RWPE1 (cell line): ENCODE measurements at regions not wholly inside any gene's neighbourhood (a gene's known extent, or its start where the extent isn't known, plus 50 kb on each side); places are given as distances from the start of the nearest gene placed in this dataset.

ENCODE experiments used
- CTCF ChIA-PET: fragments of 350-600 bp; sonication (Branson Sonifier 250); formaldehyde crosslinking; extraction: SDS; loops from one replicate; lab custom pipeline; 2021; lab: Yijun Ruan, JAX
- POLR2A ChIA-PET: fragments of 400-600 bp; formaldehyde crosslinking; extraction: SDS; loops from one replicate; lab custom pipeline; 2020; ENCODE audit warnings: antibody characterized with exemption; ENCODE audit not compliant: low non-redundant PET; lab: Yijun Ruan, JAX
- DNase-seq: peaks from one replicate; pipeline ENCODE4 v3.0.0; 2012; ENCODE audit warnings: low spot score
- H3K27ac ChIP-seq: fragments of 450-650 bp; 2 replicates; pipeline ENCODE4 v1.5.1; 2017
- CTCF ChIP-seq: fragments of 450-650 bp; conservative IDR thresholded peaks from 2 replicates; pipeline ENCODE4 v1.5.1; 2017; ENCODE audit warnings: low read depth, mild to moderate bottlenecking

GRCh38 chr4:14716691-14717090 lies 285.6 kb upstream of the CPEB2 start:
- no peak overlapping the region for H3K27ac ChIP-seq
- no peak for TF ChIP-seq CTCF
- CTCF ChIA-PET: interaction anchor here (0.7 kb wide), 1 partner anchor 288 kb away, joined by 3 read pairs; no protein-coding TSS in a partner anchor
- POLR2A ChIA-PET: no interaction called here
- DNase-seq: no peak

- POLR2A ChIA-PET: no interaction called here
- no peak for TF ChIP-seq CTCF
- CTCF ChIA-PET: no interaction called here
- DNase-seq: no peak
- peak overlapping the region; percentile 55 for H3K27ac ChIP-seq
Observed at GRCh38 chr4:14719053-14719452, 283.2 kb upstream of the CPEB2 start.

GRCh38 chr4:14726441-14726840 lies 275.8 kb upstream of the CPEB2 start:
- H3K27ac ChIP-seq: no peak overlapping the region
- ChIA-PET CTCF (no interaction called here), POLR2A (no interaction called here)
- no peak for TF ChIP-seq CTCF
- DNase-seq: peak; percentile 44

DNA sequence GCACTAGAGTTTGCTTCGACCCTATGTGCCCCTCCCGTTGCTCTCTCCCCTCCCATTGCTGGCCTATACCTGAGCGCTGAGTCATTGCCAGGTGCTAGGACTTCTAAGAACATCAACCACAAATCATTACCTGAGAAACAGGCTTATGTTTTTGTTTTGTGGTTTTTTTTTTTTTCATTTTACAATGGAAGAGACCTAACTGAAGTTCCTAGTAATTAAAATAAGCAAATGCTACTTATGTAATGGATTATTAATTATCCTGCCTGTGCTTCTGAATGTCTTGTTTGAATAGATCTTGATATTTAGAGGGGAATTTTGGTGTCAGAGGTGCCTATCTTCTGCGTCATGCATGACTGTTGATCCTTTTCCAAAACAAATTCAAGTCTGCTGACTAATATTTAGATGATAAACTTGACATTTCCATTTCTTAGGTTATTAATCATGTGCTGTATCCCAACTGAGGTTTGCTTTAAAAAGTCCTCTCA lies 275.4 kb upstream of the CPEB2 start:
- peak; percentile 72 for DNase-seq
- TF ChIP-seq CTCF: no peak
- no peak overlapping the region for H3K27ac ChIP-seq
- POLR2A ChIA-PET: no interaction called here
- CTCF ChIA-PET: no interaction called here

DNA sequence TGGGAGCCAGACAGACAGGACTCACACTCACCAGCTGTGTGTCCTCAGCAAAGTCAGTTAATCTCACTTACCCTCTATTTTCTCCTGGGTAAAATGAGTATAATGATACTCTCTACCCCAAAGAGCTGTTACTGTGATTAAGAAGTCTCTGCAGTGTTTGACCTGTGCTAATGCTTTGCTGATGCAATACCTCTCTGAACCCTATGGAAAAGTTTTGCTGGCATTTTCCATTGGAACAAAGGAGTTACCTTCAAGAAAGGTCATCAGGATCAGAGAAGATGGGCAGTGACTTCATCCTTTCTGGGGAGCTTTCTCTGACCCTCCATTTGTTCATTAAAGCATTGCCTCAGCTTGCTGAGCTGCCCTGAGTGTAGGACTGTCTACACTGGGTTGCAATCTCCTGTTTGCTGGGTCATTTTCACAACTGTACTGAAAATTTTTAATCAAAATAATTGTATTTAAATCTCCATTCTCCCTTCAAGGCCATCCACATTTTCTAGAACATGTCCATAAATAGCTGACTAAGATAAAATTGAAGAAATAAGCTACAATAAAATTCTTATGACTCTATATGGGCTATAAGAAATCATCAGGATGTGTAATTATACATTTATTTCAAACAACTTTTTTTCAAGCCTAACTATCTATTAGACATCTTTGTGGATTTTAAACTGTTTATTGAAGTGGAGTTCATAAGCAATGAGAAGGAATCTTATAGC lies 272.8 kb upstream of the CPEB2 start:
- CTCF ChIA-PET: interaction anchor here (0.6 kb wide), 2 partner anchors 165 to 266 kb away, joined by 3 to 4 read pairs; no protein-coding TSS in a partner anchor
- no peak for TF ChIP-seq CTCF
- POLR2A ChIA-PET: no interaction called here
- DNase-seq: no peak
- no peak overlapping the region for H3K27ac ChIP-seq

GRCh38 chr4:14742054-14742453 lies 260.2 kb upstream of the CPEB2 start:
- CTCF ChIA-PET: no interaction called here
- TF ChIP-seq CTCF: no peak
- POLR2A ChIA-PET: no interaction called here
- no peak for DNase-seq
- no peak overlapping the region for H3K27ac ChIP-seq
